Stimulated activated CD4-positive, alpha-beta T cell treated with anti-CD3 and anti-CD28 coated beads, TNF-alpha, amount 100 ng/mL, for 48 hours (primary cell): ENCODE measurements at regions not wholly inside any gene's neighbourhood (a gene's known extent, or its start where the extent isn't known, plus 50 kb on each side); places are given as distances from the start of the nearest gene placed in this dataset.

Source experiments
- DNase-seq, 3 donors: peaks; one replicate each; pipeline ENCODE4 v3.0.0-alpha.2; 2020; ENCODE audit warnings: low read depth in 3 of 3

DNA sequence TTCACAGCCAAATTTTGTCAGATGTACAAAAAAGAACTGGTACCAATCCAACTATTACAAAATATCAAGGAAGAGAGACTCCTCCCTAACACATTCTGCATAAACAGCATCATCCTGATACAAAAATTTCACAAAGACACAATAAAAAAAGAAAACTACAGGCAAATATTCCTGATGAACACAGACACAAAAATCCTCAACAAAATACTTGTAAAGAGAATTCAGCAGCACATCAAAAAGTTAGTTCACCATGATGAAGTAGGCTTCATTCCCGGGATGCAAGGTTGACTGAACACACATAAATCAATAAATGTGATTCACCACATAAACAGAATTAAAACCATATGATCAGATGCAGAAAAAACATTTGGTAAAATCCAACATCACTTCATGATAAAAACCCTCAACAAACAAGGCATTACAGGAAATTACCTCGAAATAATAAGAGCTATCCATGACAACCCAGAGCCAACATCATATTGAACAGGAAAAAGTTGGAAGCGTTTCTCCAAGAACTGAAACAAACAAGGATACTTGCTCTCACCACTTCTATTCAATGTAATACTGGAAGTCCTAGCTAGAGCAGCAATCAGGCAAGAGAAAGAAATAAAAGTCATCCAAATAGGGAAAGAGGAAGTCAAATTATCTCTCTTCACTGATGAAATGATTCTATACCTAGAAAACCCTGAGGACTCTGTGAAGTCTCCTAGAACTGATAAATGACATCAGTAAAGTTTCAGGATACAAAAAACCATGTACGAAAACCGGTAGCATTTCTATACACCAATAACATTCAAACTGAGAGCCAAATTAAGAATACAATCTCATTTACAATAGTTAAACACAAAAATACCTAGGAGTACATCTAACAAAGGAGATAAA lies 223.1 kb downstream of the REEP3 start:
- DNase-seq: no peak

DNA sequence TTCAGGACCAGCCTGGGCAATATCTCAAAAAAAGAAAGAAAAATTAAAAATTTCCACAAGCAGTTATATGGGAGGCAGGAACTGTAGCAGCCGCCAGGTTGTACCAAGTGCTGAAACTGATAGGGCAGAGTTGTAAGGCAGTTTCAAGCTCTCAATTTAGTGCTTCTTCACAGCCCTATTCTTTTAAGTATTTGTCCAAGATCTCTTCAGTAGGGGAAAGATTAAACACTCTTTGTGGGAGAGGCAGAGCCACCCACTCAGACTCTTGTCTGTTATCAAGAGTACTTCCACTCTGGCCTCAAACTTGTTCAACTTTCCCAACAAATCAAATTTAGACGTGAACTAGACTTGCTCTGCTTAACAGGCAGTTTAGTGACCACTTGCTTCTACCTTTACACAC lies 228.7 kb downstream of the REEP3 start:
- DNase-seq: no peak

GRCh38 chr10:63751836-63752235 lies 230.6 kb downstream of the REEP3 start:
- DNase-seq: no peak

DNA sequence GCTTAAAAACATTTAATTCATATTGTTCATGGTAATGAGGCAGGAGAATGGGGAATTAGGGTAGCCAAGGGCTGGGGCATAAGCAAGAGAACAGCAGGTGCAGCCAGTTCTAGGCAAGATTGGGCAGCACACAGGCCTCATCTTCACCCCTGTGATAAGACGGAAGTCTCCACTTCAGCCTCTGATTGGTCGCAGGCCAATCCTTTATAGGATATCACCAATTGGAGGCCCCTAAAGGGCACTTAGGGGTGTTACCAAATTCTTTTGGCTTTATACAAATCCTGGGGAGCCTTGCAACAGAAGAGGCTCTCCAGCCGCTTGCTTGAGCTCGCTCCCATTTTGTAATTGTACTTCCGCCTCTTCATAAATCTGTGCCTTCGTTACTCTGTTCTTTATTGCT lies 231.1 kb downstream of the REEP3 start:
- no peak for DNase-seq

DNA sequence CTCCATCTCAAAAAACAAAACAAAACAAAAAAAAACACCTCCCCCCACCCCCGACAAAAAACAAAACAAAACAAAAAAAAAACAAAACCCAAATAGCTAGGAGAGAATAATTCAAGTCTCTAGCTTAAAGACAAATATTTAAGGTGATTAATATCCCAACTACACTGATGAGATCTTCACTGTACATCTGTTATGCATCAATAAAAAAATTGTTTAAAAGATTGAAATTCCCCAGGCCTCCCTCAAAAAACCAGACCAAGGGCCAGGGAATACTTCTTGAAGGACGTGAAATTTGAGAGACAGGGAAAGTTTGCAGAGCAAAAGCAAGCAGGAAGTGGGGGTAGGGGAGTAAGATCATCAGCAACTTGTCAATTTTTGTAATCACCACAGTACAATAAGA lies 232.6 kb downstream of the REEP3 start:
- no peak for DNase-seq

- DNase-seq: no peak
Observed at GRCh38 chr10:63755441-63755840, 234.2 kb downstream of the REEP3 start.

- no peak for DNase-seq
Observed at GRCh38 chr10:63757067-63757466, 235.9 kb downstream of the REEP3 start.

DNA sequence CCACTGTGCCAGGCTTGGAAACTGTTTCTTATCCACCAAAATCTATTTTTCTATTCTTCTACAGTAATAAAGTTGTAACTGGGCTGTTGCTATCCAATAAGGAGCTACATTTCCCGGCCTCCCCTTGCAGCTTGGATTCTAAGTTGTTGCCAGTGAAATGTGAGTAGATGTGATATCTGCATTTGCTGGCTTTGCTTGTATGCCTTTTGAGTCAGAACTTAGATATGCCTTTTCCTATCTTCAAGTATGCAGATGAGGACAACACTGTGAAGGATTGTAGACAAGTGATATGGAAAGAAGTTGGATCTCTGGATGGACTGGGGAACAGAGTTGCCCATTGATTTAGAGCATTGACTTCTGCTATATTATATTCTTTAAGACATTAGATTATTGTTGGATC lies 236.9 kb downstream of the REEP3 start:
- no peak for DNase-seq

DNA sequence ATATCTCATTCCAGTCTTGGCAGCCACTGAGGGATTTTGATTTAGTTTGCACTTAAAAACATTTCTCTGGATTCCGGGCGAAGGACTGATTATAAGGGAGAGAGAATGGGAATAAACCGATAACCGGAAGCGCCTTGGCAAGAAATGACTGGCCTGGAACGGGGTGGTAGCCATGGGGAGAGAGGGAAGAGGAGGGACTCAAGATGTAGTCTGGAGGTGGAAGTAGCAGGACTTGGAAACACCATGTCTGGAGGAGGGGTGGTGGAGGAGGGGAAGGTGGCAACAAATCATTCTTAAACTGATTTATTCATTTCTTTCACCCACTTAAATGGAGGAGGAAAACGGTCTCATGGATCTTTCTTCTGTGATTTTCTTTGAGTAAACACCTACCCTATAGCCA lies 238.1 kb downstream of the REEP3 start:
- no peak for DNase-seq

DNA sequence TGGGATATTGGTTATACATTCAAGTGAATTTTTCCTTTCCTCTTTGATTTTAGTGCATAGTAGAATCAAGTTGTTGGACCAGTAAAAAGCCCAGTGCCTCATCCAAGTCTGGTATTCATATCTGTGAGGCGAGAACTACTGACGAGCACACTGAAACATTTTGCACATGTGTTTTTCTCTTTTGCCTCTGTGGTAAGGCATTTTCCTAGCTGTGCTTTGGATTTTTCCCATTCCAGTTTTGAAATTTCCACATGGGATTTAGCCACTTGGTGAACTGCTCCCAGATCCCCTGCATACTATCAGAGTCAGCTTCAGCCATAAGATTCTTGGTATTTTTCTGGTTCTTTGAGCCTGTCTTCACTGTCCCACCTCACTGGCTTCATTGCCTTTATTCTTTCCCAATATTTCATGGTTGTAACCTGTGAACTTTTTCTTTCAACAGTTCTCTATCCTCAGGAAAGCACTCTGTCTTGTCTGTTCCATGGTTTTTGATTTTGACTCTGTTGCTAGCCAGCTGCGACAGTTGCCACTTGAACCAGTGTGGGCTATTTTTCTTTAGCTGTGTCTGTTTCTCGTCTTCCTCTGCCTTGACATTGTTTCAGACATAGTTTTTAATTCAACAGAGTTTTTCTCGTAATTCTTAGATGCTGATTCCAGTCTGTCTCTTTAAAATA lies 239.0 kb downstream of the REEP3 start:
- no peak for DNase-seq

- DNase-seq: no peak
Observed at GRCh38 chr10:63760708-63761047, 239.5 kb downstream of the REEP3 start.

- DNase-seq: no peak
Observed at GRCh38 chr10:63761243-63761642, 240.0 kb downstream of the REEP3 start.

DNA sequence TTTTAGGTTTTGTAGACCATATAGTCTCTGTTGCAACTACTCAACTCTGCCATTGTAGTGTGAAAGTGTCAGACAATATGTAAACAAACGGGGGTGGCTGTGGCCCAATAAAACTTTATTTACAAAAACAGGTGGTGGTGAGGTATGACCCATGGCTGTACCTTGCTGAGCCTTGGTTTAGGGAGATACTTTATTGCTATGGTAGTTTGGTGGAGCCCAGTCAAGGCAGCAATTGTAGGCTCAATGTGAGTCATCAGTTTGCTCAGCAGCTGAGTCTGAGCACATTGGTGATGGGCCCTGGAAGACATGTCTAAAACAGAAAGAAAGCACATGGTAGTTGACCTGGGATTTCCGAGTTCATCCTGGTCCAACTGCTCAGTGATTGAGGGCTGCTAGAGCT lies 242.5 kb downstream of the REEP3 start:
- DNase-seq: no peak

- DNase-seq: no peak
Observed at GRCh38 chr10:63765126-63765525, 243.9 kb downstream of the REEP3 start.

GRCh38 chr10:63766745-63767137 lies 245.5 kb downstream of the REEP3 start:
- no peak for DNase-seq

GRCh38 chr10:63767138-63767801 lies 246.1 kb downstream of the REEP3 start:
- no peak for DNase-seq

DNA sequence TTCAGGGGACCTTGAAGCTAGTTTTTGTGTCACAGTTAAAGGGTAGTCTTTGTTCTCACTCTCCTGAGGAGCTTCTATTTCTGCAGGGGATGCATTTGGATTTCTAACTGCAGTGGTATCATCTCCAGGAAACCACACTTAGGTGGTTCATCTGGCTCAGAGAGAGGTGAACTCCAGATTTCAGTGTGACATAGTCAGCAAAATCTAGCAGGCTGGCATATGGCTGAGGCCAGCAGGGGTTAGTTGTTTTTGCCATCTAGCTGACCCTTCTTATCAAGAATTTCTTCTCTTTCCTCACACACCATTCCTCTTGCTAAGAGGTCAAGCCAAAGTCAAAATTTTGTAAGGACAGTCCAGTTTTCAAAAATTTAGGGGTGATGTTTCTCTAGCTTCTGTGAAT lies 248.2 kb downstream of the REEP3 start:
- DNase-seq: no peak

GRCh38 chr10:63770523-63770922 lies 249.3 kb downstream of the REEP3 start:
- DNase-seq: no peak

- no peak for DNase-seq
Observed at GRCh38 chr10:63772491-63772890, 251.3 kb downstream of the REEP3 start.

DNA sequence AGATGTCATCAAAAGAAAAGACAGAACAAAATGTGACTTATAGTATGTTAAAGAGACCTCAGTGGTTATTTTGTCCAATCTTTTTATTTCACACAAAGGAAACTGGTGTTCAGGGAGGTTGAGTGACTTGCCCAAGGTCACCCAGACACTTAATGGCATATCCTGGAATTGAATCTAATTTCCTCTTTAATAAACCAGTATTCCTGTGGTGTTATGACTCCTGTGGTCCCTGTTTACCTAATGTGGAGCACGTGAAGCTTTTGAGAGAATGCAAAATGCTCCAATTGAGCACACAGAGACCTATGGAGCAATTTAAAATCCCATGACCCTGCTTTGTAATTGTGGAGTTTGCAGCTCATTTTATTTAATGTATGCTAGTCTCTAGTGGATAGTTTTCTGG lies 251.9 kb downstream of the REEP3 start:
- DNase-seq: no peak

DNA sequence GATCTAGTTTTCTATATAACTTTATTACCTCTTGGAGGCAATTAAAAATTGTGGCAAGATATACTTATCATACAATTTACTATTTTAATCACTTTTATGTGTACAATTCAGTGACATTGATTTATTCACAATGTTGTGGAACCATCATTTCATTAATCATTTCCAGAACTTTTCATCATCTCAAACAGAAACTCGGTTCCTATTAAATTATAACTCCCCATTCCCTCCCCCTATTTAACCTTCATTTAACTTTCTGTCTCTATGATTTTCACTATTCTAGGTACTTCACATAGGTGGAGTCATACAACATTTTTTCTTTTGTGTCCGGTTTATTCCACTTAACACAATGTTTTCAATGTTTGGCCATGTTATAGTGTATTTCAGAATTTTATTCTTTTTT lies 252.8 kb downstream of the REEP3 start:
- no peak for DNase-seq

- DNase-seq: no peak
Observed at GRCh38 chr10:63780101-63780500, 258.9 kb downstream of the REEP3 start.

DNA sequence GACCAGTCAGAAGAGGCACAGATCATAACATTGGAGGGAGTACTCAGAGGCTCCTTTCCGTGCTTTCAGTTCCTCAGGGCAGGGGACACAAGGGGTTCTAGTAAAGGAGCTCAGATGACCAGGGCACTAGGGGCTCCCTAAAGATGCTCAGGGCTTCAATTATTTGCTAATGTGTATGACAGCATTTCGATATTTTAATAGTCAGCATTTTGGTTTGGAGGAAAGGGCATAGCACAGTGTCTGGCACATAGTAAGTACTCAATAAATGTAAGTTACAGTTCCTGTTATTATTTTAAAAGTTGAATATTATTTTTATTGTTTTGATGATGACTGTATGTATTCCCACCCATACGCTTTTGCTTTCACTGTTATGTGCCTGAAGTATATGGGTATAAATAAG lies 260.0 kb downstream of the REEP3 start:
- DNase-seq: no peak
